ENCODE measurements at regions not wholly inside any gene's neighbourhood (a gene's known extent, or its start where the extent isn't known, plus 50 kb on each side); places are given as distances from the start of the nearest gene placed in this dataset.

DNA sequence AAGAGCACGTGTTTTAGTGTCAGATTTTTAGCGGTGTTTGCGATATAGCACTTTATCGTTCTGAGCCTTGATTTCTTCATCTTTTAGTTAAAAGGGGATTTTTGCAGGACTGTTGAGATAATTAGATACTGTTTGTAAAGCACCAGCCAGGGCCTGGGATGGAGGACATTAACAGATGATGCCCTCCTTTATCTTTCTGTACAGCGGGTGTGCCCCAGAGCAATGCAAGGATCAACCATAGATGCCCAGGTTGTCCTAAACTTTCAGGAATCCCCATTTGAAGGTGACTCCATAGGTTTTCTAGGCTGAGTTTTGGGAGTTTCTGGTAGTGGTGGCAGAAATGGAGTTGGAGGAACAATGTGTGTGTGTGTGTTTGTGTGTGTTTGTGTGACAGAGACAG, 97.0 kb upstream of the SPRED2 start:
- CTCF ChIA-PET (ENCODE audit: partially characterized antibody), result interaction anchor here (1.0 to 1.2 kb wide), 2 partner anchors 11 to 44 kb away, joined by 3 to 4 read pairs; no protein-coding TSS in a partner anchor
- Histone ChIP-seq H3K4ac (replicated peaks; ENCODE audit: insufficient read length, low read depth, low read length) (no peak overlapping the region), H3K79me2 (ENCODE audit: control insufficient read depth in 1 of 2, insufficient read depth in 2 of 2, low read length in 2 of 2) (no peaks in the 10 kb centered on the region), H2AK5ac (ENCODE audit: low read depth, low read length) (no peak overlapping the region), H3K27me3 (replicated peaks in 1 of 4; ENCODE audit: control insufficient read depth in 3 of 4, extremely low read depth in 1 of 4, insufficient read depth in 3 of 4, low read length in 3 of 4) (no peaks in the 10 kb centered on the region), H3K14ac (ENCODE audit: insufficient read length) (no peak overlapping the region), H2BK120ac (replicated peaks; ENCODE audit: low read depth, low read length) (no peak overlapping the region), H2BK20ac (ENCODE audit: low read length) (no peak overlapping the region), H3K23ac (ENCODE audit: insufficient read length) (no peak overlapping the region), H2BK12ac (ENCODE audit: low read depth, low read length) (no peak overlapping the region), H3K23me2 (ENCODE audit: low read depth, low read length) (no peaks in the 10 kb centered on the region; the same call in 1 of the 2 replicates), H4K91ac (replicated peaks; ENCODE audit: insufficient read length, low read length) (no peak overlapping the region), H2AFZ (ENCODE audit: low read length) (no peak overlapping the region), H2BK15ac (ENCODE audit: low read length) (no peak overlapping the region), H3K36me3 (ENCODE audit: control insufficient read depth in 2 of 4, insufficient read depth in 4 of 4, low read length in 3 of 4) (no peaks in the 10 kb centered on the region), H3K9ac (replicated peaks in 1 of 4; ENCODE audit: extremely low read depth in 1 of 4, low read depth in 3 of 4, low read length in 3 of 4) (no peak overlapping the region), H4K20me1 (replicated peaks in 1 of 2; ENCODE audit: control insufficient read depth in 1 of 2, insufficient read depth in 2 of 2, low read length in 2 of 2) (no peaks in the 10 kb centered on the region), H3K4me2 (ENCODE audit: insufficient read depth in 1 of 2, low read depth in 2 of 2, low read length in 2 of 2) (no peak overlapping the region), H2BK5ac (ENCODE audit: low read depth, low read length) (no peak overlapping the region), H3K18ac (ENCODE audit: extremely low read depth, low read length) (no peak overlapping the region), H3K56ac (replicated peaks; ENCODE audit: insufficient read length, low read depth, low read length) (no peak overlapping the region), H4K8ac (ENCODE audit: extremely low read depth, insufficient read depth, low read length) (no peak overlapping the region), H3K79me1 (ENCODE audit: low read depth, low read length) (no peaks in the 10 kb centered on the region), H3K9me3 (ENCODE audit: insufficient read depth in 2 of 2, low read depth in 1 of 2, low read length in 1 of 2) (no peaks in the 10 kb centered on the region), H3K4me1 (replicated peaks in 1 of 4; ENCODE audit: control insufficient read depth in 3 of 4, insufficient read depth in 4 of 4, low read length in 3 of 4) (no peaks in the 10 kb centered on the region), H4K5ac (ENCODE audit: insufficient read length, low read depth, low read length) (no peak overlapping the region), H3K4me3 (ENCODE audit: extremely low read depth in 1 of 4, insufficient read depth in 2 of 4, low read depth in 3 of 4, low read length in 4 of 4) (no peak overlapping the region), H3K27ac (ENCODE audit: low read depth, low read length) (no peak overlapping the region)
- POLR2A ChIA-PET (ENCODE audit: partially characterized antibody), result no interaction called here
- TF ChIP-seq, protein P1, sequence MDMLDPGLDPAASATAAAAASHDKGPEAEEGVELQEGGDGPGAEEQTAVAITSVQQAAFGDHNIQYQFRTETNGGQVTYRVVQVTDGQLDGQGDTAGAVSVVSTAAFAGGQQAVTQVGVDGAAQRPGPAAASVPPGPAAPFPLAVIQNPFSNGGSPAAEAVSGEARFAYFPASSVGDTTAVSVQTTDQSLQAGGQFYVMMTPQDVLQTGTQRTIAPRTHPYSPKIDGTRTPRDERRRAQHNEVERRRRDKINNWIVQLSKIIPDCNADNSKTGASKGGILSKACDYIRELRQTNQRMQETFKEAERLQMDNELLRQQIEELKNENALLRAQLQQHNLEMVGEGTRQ (IDR thresholded peaks at IDR 0.05; ENCODE audit: low read length), result no peak
- DNase-seq (ENCODE audit: low read depth in 1 of 2, low spot score in 2 of 2), result no peak
- WGBS, 2 experiments (ENCODE audit: extremely low coverage in 1 of 2, insufficient coverage in 1 of 2, insufficient read length in 1 of 2, insufficient replicate concordance in 2 of 2, low coverage in 1 of 2, low lambda C conversion rate in 2 of 2, missing lambda C conversion rate in 1 of 2), result 92 to 100% methylated on average over 1 to 5 of the region's 5 CpGs
- FAIRE-seq, result no peak
